ENCODE measurements at regions not wholly inside any gene's neighbourhood (a gene's known extent, or its start where the extent isn't known, plus 50 kb on each side); places are given as distances from the start of the nearest gene placed in this dataset.

DNA sequence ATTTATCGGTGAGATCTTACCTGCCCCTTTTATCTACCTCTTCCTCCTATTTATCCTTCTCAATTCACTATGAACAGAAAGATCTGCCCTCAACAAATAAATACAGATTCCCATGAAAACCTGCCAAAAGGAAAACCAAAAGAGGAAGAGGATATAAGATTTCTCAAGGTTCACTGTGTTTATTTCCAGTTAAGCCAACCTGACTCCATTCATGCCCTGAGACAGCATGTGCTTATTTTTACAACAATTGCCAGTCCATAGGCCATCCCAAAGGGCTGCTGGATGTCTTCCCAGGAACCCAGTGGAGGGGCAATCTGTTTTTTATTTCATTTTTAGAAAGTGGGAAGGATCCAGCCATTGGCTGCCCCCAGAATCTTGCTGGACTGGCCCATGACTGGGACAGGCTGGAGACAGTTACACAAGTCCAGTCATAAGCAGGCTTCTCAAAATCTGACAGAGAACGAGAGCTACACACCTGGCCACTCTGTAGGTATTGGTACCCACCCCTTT is 209.1 kb downstream of the IRS2 start:
- H3K4me3 ChIP-seq = no peak overlapping the region
- H3K9me3 ChIP-seq (replicated peaks; ENCODE audit: control insufficient read depth, insufficient read depth, low read length) = no peaks in the 10 kb centered on the region
- ChIA-PET SMC1A (ENCODE audit: uncharacterized antibody, unreplicated experiment) (interaction anchor here (1.1 kb wide), 1 partner anchor 8 kb away, joined by 3 read pairs; no protein-coding TSS in a partner anchor), POLR2A (no interaction called here), RAD21 (ENCODE audit: unreplicated experiment) (no interaction called here), CTCF (no interaction called here)
- H3K4me1 ChIP-seq (ENCODE audit: control insufficient read depth, insufficient read depth, low read length) = no peaks in the 10 kb centered on the region
- no peaks in the 10 kb centered on the region for H4K20me1 ChIP-seq (ENCODE audit: control insufficient read depth, insufficient read depth)
- ATAC-seq (no peak), FAIRE-seq (no peak), DNase-seq (ENCODE audit: low read depth, low spot score) (no peak)
- H3K36me3 ChIP-seq (ENCODE audit: control insufficient read depth in 2 of 2, insufficient read depth in 2 of 2, low read length in 1 of 2) = no peaks in the 10 kb centered on the region
- H3K4me2 ChIP-seq (ENCODE audit: control insufficient read depth, insufficient read depth) = no peak overlapping the region
- H3K27me3 ChIP-seq (replicated peaks in 1 of 2; ENCODE audit: control insufficient read depth in 2 of 2, insufficient read depth in 2 of 2, low read length in 1 of 2) = no peaks in the 10 kb centered on the region
- no peaks in the 10 kb centered on the region for H3K79me2 ChIP-seq (ENCODE audit: control insufficient read depth, insufficient read depth, low read length)
- H3K27ac ChIP-seq (ENCODE audit: control insufficient read depth, insufficient read depth) = no peak overlapping the region
- in situ Hi-C loops (cut with MboI) (no loop called here), intact Hi-C loops (cut with micrococcal nuclease; ENCODE audit: unreplicated experiment) (no loop called here)
- H2AFZ ChIP-seq (ENCODE audit: control insufficient read depth, low read depth, low read length) = no peak overlapping the region
- no peak overlapping the region for H3K9ac ChIP-seq (ENCODE audit: control insufficient read depth, insufficient read depth, low read length)
- no TSS peak for BruUV-seq (replicated peaks)
- 47% methylated on average over 2 of the region's 2 CpGs for WGBS (ENCODE audit: insufficient coverage, insufficient replicate concordance, low lambda C conversion rate, missing lambda C conversion rate)
- TF ChIP-seq ZNF24 (IDR thresholded peaks at IDR 0.05) = no peak
- TF ChIP-seq FOXK2 (IDR thresholded peaks at IDR 0.05) = no peak
- TF ChIP-seq, protein P1, sequence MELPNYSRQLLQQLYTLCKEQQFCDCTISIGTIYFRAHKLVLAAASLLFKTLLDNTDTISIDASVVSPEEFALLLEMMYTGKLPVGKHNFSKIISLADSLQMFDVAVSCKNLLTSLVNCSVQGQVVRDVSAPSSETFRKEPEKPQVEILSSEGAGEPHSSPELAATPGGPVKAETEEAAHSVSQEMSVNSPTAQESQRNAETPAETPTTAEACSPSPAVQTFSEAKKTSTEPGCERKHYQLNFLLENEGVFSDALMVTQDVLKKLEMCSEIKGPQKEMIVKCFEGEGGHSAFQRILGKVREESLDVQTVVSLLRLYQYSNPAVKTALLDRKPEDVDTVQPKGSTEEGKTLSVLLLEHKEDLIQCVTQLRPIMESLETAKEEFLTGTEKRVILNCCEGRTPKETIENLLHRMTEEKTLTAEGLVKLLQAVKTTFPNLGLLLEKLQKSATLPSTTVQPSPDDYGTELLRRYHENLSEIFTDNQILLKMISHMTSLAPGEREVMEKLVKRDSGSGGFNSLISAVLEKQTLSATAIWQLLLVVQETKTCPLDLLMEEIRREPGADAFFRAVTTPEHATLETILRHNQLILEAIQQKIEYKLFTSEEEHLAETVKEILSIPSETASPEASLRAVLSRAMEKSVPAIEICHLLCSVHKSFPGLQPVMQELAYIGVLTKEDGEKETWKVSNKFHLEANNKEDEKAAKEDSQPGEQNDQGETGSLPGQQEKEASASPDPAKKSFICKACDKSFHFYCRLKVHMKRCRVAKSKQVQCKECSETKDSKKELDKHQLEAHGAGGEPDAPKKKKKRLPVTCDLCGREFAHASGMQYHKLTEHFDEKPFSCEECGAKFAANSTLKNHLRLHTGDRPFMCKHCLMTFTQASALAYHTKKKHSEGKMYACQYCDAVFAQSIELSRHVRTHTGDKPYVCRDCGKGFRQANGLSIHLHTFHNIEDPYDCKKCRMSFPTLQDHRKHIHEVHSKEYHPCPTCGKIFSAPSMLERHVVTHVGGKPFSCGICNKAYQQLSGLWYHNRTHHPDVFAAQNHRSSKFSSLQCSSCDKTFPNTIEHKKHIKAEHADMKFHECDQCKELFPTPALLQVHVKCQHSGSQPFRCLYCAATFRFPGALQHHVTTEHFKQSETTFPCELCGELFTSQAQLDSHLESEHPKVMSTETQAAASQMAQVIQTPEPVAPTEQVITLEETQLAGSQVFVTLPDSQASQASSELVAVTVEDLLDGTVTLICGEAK (IDR thresholded peaks at IDR 0.05; ENCODE audit: borderline replicate concordance) = no peak
- no peak for TF ChIP-seq ZNF207 (IDR thresholded peaks at IDR 0.05; ENCODE audit: borderline replicate concordance)
- no peak for TF ChIP-seq CHD4 (IDR thresholded peaks at IDR 0.05)
- TF ChIP-seq, protein P2, sequence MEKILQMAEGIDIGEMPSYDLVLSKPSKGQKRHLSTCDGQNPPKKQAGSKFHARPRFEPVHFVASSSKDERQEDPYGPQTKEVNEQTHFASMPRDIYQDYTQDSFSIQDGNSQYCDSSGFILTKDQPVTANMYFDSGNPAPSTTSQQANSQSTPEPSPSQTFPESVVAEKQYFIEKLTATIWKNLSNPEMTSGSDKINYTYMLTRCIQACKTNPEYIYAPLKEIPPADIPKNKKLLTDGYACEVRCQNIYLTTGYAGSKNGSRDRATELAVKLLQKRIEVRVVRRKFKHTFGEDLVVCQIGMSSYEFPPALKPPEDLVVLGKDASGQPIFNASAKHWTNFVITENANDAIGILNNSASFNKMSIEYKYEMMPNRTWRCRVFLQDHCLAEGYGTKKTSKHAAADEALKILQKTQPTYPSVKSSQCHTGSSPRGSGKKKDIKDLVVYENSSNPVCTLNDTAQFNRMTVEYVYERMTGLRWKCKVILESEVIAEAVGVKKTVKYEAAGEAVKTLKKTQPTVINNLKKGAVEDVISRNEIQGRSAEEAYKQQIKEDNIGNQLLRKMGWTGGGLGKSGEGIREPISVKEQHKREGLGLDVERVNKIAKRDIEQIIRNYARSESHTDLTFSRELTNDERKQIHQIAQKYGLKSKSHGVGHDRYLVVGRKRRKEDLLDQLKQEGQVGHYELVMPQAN (conservative IDR thresholded peaks at IDR 0.05) = no peak
- TF ChIP-seq, protein P3, sequence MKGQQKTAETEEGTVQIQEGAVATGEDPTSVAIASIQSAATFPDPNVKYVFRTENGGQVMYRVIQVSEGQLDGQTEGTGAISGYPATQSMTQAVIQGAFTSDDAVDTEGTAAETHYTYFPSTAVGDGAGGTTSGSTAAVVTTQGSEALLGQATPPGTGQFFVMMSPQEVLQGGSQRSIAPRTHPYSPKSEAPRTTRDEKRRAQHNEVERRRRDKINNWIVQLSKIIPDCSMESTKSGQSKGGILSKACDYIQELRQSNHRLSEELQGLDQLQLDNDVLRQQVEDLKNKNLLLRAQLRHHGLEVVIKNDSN (IDR thresholded peaks at IDR 0.05; ENCODE audit: borderline replicate concordance, extremely low read length, insufficient read depth, low read depth, low read length) = no peak
- TF ChIP-seq, protein P4, sequence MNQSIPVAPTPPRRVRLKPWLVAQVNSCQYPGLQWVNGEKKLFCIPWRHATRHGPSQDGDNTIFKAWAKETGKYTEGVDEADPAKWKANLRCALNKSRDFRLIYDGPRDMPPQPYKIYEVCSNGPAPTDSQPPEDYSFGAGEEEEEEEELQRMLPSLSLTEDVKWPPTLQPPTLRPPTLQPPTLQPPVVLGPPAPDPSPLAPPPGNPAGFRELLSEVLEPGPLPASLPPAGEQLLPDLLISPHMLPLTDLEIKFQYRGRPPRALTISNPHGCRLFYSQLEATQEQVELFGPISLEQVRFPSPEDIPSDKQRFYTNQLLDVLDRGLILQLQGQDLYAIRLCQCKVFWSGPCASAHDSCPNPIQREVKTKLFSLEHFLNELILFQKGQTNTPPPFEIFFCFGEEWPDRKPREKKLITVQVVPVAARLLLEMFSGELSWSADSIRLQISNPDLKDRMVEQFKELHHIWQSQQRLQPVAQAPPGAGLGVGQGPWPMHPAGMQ (IDR thresholded peaks at IDR 0.05; ENCODE audit: borderline replicate concordance) = no peak
- TF ChIP-seq JUND (IDR thresholded peaks at IDR 0.05; ENCODE audit: low read depth, low read length) = no peak
- no peak for TF ChIP-seq RCOR1 (conservative IDR thresholded peaks at IDR 0.05; ENCODE audit: low read depth, low read length)
- no peak for TF ChIP-seq CBX5 (IDR thresholded peaks at IDR 0.05; ENCODE audit: low read depth)
- TF ChIP-seq STAT3 (IDR thresholded peaks at IDR 0.05; ENCODE audit: low read depth, low read length) = no peak
- TF ChIP-seq TARDBP (IDR thresholded peaks at IDR 0.05; ENCODE audit: borderline replicate concordance) = no peak
- TF ChIP-seq, protein P5, sequence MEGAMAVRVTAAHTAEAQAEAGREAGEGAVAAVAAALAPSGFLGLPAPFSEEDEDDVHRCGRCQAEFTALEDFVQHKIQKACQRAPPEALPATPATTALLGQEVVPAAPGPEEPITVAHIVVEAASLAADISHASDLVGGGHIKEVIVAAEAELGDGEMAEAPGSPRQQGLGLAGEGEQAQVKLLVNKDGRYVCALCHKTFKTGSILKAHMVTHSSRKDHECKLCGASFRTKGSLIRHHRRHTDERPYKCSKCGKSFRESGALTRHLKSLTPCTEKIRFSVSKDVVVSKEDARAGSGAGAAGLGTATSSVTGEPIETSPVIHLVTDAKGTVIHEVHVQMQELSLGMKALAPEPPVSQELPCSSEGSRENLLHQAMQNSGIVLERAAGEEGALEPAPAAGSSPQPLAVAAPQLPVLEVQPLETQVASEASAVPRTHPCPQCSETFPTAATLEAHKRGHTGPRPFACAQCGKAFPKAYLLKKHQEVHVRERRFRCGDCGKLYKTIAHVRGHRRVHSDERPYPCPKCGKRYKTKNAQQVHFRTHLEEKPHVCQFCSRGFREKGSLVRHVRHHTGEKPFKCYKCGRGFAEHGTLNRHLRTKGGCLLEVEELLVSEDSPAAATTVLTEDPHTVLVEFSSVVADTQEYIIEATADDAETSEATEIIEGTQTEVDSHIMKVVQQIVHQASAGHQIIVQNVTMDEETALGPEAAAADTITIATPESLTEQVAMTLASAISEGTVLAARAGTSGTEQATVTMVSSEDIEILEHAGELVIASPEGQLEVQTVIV (IDR thresholded peaks at IDR 0.05; ENCODE audit: borderline replicate concordance, partially characterized antibody) = no peak
- no peak for TF ChIP-seq DPF2 (IDR thresholded peaks at IDR 0.05)

Measured in GM12878 (cell line).